HL-60/S4 treated with retinoic acid at 250 ng/mL for 4 days and 3 days (cell line): ENCODE measurements at regions not wholly inside any gene's neighbourhood (a gene's known extent, or its start where the extent isn't known, plus 50 kb on each side); places are given as distances from the start of the nearest gene placed in this dataset.

ENCODE experiments used
- in situ Hi-C: fragments of 300-500 bp; cut with MboI; formaldehyde crosslinking; loops from 2 replicates; pipeline ENCODE4 v1.7.0; 2022; ENCODE audit warnings: low sequenced_read_pairs

DNA sequence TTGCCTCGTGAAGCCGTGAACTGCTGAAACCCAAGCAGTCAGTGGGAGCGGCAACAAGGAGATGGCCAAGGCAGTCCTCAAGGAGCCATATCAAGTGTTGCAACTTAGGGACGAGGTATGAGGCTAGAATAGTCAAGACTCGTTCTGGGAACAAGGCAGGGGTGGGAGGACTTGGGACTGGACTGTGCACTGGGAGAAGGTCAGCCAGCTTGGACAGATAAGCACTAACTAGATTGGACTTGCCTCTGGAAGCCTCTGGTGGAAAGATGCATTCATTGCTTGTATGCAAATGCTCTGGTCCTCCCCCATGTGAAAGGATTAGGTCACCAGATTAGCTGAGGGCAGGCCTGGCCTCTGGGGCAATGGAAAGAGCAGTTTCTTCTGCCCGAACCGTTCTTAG lies 123.3 kb upstream of the CTNNB1 start:
- in situ Hi-C loops, result no loop called here

DNA sequence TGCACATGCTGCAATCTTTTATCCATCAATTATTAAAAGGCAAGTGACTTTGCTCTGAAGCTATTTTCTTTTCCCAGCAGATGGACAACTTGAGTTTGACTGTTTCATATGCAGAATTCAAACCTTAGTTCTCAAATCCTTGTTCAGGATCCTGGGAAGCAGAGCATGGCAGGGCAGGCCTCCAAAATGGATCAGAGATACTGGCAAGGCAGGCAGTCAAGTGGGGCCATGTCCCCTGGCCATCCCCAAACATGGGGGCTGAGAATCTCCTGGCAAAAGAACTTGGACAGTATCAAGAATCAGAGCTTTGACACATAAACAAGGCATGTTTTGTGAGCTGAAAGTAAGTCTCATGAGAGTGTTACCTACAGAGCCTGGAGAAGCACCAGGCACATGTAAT lies 122.9 kb upstream of the CTNNB1 start:
- in situ Hi-C loops, result no loop called here

DNA sequence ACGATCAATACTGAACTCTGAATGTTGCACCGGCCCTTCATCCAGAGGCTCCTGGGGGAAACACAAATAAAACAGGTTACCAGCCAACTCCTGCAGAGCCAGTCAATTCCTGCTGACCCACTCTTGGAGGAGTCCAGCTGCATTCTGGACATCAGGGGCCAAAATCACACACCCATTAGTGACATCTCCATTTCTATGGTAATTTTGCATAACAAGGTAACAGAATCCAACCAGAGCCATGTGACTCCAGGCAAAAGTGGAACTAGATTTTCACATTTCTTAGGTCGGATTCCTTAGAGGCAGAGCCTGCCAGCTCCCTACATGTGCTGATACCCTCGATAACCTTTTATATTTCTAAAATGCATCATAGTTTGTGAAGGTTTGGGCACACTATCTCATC lies 119.2 kb upstream of the CTNNB1 start:
- in situ Hi-C loops, result no loop called here

DNA sequence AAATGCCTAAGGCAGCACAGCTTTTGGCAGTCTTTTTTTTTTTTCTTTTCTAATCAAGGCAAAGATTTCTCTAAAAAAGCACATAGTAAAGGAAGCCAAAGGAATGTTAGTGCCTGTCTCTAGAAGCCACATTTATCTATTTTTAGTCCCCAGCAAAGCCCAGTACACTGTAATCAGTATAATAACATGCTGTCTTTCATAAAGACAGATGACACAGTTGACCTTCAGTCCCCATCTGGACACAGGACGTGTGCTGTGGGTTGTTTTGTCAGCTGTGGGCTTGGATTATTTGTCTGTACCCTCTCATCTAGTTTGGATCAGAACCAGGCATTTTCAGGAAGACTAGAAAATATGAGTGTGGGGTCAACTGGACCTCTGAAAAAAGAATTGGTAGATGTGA lies 110.4 kb upstream of the CTNNB1 start:
- in situ Hi-C loops, result no loop called here

DNA sequence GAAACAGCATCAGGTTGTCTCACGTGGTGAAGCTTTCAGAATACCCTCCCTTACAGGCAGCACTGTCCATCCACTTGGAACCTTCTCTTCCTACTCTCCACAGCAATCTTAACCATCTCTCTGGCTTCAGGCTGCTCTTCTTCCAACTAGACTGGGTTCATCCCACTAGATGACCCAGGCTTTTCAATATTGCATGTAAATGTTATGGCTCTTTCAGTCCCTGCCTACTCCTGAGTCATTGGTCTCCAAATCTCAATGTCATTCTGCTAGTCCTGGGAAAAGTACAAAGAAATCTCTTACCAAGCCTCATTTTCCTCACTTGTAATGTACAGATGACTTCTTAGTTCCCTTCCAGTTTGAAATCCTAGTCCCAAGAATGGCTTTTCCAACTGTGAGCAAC lies 109.7 kb upstream of the CTNNB1 start:
- in situ Hi-C loops, result no loop called here

DNA sequence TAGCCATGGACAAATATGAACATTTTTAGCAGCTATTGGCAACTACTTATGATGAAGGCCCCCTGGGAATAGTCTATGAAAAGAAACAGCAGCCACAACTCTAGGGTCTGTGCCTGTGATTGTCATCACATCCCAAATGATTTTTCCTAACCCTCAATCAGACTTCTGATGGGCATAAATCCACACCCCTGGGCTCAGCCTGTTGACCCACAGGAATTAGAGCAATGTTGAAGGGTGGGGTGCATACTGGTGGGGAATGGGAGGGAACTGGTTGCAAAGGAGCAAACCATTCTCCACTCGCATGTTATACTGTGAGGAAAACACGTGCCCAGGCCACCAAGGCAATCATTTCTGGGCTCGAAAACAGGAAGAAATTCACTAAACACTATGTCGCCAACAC lies 106.5 kb upstream of the CTNNB1 start:
- in situ Hi-C loops, result no loop called here

DNA sequence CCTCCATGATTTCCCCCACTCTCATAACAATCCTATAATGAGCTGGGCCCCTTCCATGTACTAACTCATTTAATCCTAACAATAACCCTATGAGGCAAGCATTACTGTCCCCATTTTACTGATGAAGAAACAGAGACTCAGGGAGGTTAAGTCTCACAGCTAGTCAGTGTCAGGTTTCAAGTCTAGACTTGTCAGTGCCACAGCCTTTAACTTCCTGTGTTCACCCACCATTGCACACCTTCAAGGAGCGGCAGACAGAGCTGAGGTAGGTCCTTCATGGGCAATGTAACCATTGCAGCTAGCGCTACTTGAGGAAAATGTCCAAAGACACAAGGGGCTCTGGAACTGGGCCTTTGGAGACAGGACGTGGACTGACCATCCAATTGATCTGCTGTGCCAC lies 105.8 kb upstream of the CTNNB1 start:
- in situ Hi-C loops, result no loop called here

DNA sequence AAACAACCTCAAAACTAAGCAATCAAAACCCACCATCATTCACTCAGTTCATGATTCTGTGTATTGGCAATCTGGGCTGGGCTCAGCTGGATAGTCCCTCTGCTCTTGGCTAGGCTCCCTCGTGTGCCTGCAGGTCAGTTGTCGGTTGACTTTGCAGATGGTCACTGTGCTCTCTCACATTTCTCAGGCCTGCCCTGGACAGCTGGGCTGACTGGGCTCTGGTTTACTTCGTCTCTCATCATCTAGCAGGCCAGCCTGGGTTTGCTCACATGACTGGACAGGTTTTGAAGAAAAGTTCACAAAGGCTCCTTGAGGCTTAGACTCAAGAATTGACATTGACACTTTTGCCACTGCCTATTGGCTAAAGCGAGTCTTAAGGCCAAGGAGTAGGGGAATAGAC lies 105.0 kb upstream of the CTNNB1 start:
- in situ Hi-C loops, result no loop called here

DNA sequence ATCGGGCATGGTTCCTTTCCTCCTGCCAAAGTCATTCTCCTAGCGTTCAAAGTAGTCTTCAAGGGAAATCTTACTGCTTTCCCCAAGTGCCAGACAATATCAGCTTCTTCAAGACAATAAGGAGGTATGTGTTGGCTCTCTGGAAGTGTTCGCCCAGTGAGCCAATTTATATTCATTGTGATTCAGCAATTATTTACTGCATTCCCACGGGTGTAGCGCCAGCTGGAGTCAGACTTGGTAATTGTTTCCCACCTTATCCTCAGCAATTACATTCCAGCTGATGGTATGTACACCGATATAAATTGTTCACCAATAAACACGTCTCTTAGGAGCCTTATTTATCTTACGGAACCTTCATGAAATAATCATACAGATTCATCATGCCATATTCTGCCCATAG lies 103.6 kb upstream of the CTNNB1 start:
- in situ Hi-C loops, result no loop called here

DNA sequence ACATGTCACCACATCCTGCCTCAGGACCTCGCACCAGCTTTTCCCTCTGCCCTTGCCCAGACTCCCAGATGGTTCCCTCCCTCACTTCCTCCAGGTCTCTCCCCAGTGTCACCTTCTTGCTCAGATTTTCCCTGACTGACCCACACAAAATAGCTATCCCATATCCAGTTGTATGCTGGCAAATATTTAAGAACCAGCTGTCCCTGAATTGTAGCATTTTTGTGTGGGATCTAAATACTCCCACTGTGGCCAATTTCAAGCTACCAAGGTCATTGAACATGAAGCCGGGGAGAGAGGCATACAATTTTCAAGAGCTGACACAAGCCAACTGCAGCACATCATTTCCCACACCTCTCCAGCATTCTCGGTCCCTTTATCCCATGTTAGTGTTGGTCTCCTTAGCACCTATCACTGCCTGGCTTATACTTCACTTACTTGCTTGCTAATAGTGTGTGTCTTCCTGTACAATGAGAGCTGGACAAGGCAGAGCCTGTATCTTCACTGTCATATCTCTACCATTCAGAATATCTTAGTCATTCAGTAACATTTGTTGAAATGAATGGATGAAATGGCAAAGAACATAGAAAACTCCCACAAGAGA lies 101.3 kb upstream of the CTNNB1 start:
- in situ Hi-C loops, result no loop called here

DNA sequence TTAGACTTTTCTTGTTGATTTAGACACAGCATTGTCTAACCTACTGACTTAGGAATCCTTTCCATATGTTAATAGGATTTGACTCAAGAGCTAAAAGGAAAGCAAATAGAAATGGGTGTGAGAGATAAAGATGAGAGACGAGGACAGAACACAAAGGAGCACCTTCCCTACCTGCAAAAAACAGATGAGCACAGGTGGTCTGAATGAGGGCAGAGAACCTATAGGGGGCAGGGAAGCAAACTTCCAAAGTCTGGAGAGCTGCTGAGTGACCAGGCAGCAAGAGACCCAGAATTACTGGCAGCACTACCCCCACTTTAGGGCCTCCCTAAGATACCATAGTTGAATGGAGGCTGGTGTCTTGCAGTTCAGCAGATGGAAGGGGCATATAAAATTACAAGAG lies 98.1 kb upstream of the CTNNB1 start:
- in situ Hi-C loops, result no loop called here

DNA sequence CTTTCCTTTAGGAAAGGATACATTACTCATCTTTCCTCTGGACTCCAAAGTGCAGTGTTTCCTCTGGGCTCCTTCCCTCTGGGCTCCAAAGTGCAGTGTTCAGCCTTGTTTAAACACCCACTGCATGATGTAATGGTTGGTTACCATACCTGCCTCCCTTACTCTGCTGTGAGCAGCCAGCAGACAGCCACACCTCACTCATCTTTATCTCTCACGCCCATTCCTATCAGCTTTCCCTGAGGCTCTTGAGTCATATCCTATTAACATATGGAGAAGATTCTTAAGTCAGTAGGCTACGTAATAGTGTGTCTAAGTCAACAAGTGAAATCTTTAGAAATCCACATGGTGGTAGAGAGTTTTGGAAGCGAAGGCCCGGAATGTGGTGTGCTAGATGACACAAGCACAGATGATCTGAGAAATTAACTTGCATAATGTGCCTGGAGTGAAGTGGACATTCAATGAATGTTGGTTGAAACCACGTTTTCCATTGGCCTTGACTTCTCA lies 97.2 kb upstream of the CTNNB1 start:
- in situ Hi-C loops, result no loop called here

DNA sequence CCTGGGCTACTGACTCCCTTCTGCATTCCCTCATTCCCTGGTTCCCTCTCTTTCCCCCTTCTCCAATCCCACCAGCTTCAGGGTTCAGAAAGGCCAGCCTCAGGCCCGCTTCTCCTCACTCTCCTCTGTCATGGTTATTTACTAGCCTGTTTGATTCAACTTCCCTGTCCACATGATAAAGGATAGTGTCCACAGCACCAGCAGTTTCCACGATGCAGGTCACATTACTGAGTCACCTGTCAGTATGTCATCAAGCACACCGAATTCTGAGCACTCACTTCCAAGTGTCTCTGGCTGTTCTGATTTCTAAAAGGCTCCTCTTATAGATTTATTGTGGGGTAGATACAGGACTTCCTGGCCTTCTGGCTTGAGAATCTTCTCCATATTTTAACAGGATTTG lies 96.6 kb upstream of the CTNNB1 start:
- in situ Hi-C loops, result no loop called here

DNA sequence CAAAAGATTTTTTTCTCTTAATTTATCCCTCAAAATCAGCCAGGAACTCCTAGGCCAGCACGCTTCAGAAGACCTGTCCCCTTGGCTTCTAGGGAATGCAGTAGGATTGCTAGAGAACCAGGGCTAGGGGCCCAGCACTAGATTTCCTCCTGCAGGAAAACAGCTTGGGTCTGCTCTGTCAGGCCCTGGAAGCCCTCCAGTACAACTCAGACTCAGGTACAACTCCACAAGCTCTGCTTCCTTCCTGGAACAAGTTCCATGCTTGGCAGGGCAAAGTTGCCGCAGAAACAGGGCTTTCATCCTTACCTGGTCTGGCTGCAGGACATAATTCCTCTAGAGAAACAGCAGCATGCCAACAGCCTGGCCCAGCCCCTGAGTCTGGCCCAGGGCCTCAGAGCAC lies 96.1 kb upstream of the CTNNB1 start:
- in situ Hi-C loops, result no loop called here

DNA sequence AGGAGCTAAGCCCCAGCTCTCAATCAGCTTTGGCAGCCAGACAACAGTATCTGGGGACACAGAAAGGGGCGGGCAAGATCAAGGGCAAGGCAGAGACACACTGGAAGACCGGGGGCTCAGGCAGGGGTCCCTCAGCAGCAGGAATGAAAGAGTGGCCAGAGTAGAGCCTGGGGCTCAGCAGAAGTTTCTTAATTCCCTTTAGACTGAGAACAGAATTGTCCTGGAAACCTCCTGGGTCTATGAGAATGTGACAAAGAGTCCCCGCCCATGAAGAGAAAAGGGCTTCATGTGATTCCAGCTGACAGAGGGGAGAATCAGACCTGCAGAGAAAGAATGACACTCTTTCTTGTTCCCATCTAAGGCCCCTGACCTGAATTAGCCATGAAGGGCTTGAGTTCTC lies 95.2 kb upstream of the CTNNB1 start:
- in situ Hi-C loops, result no loop called here

DNA sequence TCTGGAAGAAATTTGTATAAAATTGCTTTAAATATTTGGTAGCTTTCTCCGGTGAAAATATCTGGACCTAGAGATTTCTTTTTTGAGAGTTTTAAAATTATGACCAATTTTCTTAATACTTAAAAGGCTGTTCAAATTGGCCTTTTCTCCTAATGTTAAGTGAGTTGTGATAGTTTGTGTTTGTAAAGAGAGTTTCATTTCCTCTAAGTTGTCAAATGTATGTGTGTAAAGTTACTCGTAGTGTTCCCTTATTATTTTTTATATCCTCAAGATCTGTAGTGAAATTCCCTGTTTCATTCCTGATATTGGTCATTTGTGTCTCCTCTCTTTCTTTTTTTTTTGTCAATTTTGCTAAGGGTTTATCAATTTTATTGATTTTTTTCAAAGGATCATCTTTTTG lies 92.6 kb upstream of the CTNNB1 start:
- in situ Hi-C loops, result no loop called here

DNA sequence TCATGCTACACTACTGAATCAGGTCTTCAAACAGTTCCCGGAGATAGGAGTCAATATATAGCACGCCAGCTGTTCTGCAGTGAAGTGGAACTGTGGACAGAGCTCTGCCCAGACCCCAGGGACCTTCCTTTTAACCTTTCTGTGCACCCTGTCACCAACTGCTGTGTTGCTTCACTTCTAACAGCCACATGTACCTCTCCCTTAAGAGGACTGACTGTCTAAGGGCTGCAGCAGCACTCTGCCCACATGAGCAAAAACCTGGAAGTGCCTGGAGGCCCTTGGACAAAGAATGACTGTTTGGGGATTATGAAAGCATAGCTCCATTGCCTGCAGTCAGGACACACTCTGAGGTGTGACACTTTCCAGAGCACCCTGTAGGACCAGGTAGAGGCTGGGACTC lies 88.3 kb upstream of the CTNNB1 start:
- in situ Hi-C loops, result no loop called here

DNA sequence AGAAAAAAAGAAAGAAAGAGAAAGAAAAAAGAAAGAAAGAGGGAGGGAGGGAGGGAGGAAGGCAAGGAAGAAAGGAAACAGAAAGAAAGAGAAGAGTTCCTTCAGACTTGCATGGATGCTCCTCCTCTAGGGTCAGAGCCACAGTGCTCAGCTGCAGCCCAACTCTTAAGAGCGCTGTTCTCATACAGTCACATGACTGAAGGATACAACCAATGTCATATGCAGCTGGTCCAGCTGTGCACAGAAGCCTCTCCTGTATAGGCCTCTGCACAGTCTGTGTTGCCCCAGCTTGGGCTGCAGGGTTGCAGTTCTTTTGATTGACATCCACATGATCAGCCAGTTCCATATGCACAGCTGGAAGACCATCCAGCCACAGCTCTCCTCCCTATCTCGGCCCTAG lies 86.8 kb upstream of the CTNNB1 start:
- in situ Hi-C loops, result no loop called here

DNA sequence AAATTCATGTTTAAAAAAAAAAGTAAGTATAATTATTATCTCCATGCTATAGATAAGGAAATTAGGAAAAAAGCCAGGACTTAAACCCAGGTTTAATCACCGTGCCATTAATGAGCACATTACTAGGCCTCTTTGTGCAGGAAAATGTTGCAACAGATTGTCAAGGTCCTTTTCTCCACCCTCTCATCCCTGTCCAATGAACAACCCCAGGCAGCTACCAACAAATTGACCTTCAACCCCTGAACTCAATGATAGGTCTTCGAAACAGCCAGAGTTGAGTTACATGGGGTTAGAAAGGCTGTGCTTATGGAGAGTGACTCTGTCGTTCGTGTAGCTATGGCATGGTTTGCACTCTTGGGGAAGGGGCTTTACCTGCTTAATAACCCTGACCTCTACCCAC lies 84.2 kb upstream of the CTNNB1 start:
- in situ Hi-C loops, result no loop called here

DNA sequence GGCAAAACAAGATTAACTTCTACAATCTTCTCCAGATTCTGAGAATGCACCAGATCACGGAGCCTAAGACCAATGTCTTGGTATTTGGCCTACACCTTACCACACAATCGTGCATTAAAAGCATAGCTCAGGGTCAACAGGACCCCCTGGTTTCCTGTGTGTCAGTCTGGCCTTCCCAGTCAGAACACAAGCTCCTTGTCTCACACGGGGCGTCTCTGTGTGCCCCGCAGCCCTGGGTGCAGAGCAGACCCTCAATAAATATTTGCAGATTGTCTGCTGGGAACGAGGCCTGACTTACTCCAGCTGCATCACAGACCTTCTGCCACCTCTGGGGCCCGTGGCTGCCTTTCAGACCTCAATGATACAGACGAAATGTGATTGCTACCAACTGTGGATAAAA lies 82.5 kb upstream of the CTNNB1 start:
- in situ Hi-C loops, result no loop called here

DNA sequence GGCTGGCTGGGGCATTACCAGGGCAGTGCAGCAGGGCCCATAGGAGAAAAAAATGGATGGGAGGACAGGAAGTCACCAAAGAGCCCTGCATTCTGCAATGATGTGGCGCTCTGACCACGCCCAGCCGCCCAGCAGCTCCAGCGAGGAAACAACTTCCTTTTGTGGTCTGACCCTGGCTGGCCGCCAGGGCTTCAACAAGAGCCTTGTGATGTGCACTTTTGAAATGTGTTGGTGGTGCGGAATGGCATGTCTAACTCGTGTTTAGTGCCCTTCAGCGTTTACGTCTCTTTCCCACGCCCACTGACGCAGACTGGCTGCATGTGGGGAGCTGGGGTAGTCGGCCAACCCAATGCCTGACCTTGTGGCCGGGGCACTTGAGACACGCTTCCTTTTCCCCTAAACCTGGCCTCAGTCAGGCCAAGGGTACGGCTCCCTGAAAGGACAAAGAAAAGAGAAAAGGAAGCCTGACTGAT lies 81.9 kb upstream of the CTNNB1 start:
- in situ Hi-C loops, result no loop called here

DNA sequence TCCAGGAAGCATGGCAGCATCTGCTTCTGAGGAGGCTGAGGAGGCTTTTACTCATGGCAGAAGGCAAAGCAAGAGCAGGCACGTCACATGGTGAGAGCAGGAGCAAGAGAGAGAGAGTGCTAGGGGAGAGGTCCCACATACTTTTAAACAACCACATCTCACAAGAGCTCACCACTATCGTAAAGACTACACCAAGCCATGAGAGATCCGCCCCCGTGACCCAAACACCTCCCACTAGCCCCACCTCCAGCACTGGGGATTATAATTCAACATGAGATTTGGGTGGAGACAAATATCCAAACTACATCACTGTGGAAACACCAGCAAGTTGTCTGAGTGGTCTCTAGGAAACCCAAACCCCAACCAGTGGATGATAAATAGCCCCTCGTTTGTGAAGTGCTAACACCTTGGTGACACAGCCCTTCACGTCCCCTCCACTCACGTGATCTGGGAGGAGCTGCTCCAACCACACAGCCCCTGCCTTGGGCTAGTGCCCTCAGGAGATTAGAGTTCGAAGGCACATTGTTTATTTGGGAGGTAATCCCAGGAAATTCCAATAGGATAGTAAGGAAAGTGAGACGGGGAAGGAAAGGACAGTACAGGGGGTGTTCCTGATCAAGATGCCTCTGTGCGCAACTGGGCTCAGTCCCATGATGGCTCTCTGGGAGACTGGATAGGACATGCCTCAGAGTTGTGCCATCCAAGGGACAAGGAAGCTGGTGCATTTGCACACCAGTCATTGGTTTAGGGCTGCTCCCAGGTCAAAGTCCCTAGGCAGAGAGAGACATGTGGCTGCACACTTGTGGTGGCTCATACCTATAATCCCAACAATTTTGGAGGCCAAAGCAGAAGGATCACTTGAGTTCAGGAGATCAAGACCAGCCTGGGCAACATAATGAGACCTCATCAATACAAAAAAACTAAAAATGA lies 80.6 kb upstream of the CTNNB1 start:
- in situ Hi-C loops, result no loop called here
